GM23338 (cell line): ENCODE measurements at regions not wholly inside any gene's neighbourhood (a gene's known extent, or its start where the extent isn't known, plus 50 kb on each side); places are given as distances from the start of the nearest gene placed in this dataset.

Experiments used
- CREB1 ChIP-seq: fragments of 250-450 bp; sonication (Bioruptor Pico); IDR thresholded peaks from 2 replicates; pipeline ENCODE4 v1.5.0; 2020; ENCODE audit warnings: low read depth, mild to moderate bottlenecking, moderate library complexity
- CTCF ChIP-seq, 2 experiments: fragments of 200-600 bp in 1 of 2; sonication (generic) in 1 of 2; conservative IDR thresholded peaks; 2 replicates each; pipeline versions ENCODE4 v1.5.1 to v1.6.1; 2016 to 2017; ENCODE audit warnings: antibody characterized with exemption in 2 of 2, low read depth in 2 of 2, mild to moderate bottlenecking in 2 of 2, moderate library complexity in 1 of 2
- EZH2 ChIP-seq: fragments of 200-600 bp; sonication (generic); IDR thresholded peaks from one replicate; pipeline ENCODE4 v1.8.0; 2017; ENCODE audit warnings: antibody characterized with exemption, mild to moderate bottlenecking, low read depth; ENCODE audit not compliant: unreplicated experiment
- EZH2phosphoT487 ChIP-seq: fragments of 200-600 bp; sonication (generic); IDR thresholded peaks from one replicate; pipeline ENCODE4 v1.8.1; 2018; ENCODE audit warnings: antibody characterized with exemption; ENCODE audit not compliant: unreplicated experiment
- JUNB ChIP-seq: IDR thresholded peaks from one replicate; pipeline ENCODE4 v1.6.1; 2016; ENCODE audit warnings: antibody characterized with exemption; ENCODE audit not compliant: unreplicated experiment
- NANOG ChIP-seq: IDR thresholded peaks from 2 replicates; pipeline ENCODE4 v1.6.1; 2016; ENCODE audit warnings: antibody characterized with exemption, borderline replicate concordance
- POLR2AphosphoS5 ChIP-seq: IDR thresholded peaks from 2 replicates; pipeline ENCODE4 v1.6.1; 2016; ENCODE audit warnings: antibody characterized with exemption, low read depth
- REST ChIP-seq: IDR thresholded peaks from one replicate; pipeline ENCODE4 v1.6.1; 2018; ENCODE audit warnings: antibody characterized with exemption; ENCODE audit not compliant: unreplicated experiment
- STAT1 ChIP-seq: IDR thresholded peaks from one replicate; pipeline ENCODE4 v1.6.1; 2016; ENCODE audit warnings: antibody characterized with exemption; ENCODE audit not compliant: unreplicated experiment
- ZNF114 ChIP-seq: fragments of 250-450 bp; sonication (Bioruptor Pico); IDR thresholded peaks from 2 replicates; pipeline ENCODE4 v1.5.0; 2020; ENCODE audit warnings: mild to moderate bottlenecking, moderate library complexity
- TF ChIP-seq, protein P1 (sequence below): IDR thresholded peaks from 2 replicates; pipeline ENCODE4 v1.6.1; 2016; ENCODE audit warnings: antibody characterized with exemption
- TF ChIP-seq, protein P2 (sequence below): fragments of 250-450 bp; sonication (Bioruptor Pico); IDR thresholded peaks from 2 replicates; pipeline ENCODE4 v1.5.0; 2020; ENCODE audit warnings: mild to moderate bottlenecking, moderate library complexity

DNA sequence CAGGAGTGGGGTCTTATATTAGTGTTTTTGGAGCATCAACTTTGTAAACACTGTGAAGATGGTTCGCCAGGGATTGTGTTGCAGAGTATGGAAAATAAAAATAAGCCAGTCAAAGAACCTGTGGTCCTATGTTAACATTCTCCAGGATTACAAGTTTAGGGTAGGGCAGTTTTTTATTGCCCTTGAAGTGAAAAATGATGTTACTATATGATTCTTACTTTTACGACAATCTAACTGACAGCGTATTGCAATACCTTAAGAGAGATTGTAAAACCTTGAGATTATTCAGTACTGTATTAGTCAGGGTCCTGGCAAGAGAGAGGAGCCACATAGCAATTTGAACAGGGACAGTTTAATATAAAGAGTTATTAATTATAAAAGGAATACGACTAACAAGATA, 144.7 kb upstream of the ZNF608 start:
- TF ChIP-seq ZNF114 (CRISPR knock-in tag), result no peak
- no peak for TF ChIP-seq CTCF (conservative IDR thresholded peaks at IDR 0.05; ENCODE audit: low read depth in 2 of 2)
- no peak for TF ChIP-seq POLR2AphosphoS5
- TF ChIP-seq EZH2phosphoT487, result no peak
- no peak for TF ChIP-seq EZH2
- TF ChIP-seq, protein P1, sequence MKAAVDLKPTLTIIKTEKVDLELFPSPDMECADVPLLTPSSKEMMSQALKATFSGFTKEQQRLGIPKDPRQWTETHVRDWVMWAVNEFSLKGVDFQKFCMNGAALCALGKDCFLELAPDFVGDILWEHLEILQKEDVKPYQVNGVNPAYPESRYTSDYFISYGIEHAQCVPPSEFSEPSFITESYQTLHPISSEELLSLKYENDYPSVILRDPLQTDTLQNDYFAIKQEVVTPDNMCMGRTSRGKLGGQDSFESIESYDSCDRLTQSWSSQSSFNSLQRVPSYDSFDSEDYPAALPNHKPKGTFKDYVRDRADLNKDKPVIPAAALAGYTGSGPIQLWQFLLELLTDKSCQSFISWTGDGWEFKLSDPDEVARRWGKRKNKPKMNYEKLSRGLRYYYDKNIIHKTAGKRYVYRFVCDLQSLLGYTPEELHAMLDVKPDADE, result no peak
- TF ChIP-seq, protein P2, sequence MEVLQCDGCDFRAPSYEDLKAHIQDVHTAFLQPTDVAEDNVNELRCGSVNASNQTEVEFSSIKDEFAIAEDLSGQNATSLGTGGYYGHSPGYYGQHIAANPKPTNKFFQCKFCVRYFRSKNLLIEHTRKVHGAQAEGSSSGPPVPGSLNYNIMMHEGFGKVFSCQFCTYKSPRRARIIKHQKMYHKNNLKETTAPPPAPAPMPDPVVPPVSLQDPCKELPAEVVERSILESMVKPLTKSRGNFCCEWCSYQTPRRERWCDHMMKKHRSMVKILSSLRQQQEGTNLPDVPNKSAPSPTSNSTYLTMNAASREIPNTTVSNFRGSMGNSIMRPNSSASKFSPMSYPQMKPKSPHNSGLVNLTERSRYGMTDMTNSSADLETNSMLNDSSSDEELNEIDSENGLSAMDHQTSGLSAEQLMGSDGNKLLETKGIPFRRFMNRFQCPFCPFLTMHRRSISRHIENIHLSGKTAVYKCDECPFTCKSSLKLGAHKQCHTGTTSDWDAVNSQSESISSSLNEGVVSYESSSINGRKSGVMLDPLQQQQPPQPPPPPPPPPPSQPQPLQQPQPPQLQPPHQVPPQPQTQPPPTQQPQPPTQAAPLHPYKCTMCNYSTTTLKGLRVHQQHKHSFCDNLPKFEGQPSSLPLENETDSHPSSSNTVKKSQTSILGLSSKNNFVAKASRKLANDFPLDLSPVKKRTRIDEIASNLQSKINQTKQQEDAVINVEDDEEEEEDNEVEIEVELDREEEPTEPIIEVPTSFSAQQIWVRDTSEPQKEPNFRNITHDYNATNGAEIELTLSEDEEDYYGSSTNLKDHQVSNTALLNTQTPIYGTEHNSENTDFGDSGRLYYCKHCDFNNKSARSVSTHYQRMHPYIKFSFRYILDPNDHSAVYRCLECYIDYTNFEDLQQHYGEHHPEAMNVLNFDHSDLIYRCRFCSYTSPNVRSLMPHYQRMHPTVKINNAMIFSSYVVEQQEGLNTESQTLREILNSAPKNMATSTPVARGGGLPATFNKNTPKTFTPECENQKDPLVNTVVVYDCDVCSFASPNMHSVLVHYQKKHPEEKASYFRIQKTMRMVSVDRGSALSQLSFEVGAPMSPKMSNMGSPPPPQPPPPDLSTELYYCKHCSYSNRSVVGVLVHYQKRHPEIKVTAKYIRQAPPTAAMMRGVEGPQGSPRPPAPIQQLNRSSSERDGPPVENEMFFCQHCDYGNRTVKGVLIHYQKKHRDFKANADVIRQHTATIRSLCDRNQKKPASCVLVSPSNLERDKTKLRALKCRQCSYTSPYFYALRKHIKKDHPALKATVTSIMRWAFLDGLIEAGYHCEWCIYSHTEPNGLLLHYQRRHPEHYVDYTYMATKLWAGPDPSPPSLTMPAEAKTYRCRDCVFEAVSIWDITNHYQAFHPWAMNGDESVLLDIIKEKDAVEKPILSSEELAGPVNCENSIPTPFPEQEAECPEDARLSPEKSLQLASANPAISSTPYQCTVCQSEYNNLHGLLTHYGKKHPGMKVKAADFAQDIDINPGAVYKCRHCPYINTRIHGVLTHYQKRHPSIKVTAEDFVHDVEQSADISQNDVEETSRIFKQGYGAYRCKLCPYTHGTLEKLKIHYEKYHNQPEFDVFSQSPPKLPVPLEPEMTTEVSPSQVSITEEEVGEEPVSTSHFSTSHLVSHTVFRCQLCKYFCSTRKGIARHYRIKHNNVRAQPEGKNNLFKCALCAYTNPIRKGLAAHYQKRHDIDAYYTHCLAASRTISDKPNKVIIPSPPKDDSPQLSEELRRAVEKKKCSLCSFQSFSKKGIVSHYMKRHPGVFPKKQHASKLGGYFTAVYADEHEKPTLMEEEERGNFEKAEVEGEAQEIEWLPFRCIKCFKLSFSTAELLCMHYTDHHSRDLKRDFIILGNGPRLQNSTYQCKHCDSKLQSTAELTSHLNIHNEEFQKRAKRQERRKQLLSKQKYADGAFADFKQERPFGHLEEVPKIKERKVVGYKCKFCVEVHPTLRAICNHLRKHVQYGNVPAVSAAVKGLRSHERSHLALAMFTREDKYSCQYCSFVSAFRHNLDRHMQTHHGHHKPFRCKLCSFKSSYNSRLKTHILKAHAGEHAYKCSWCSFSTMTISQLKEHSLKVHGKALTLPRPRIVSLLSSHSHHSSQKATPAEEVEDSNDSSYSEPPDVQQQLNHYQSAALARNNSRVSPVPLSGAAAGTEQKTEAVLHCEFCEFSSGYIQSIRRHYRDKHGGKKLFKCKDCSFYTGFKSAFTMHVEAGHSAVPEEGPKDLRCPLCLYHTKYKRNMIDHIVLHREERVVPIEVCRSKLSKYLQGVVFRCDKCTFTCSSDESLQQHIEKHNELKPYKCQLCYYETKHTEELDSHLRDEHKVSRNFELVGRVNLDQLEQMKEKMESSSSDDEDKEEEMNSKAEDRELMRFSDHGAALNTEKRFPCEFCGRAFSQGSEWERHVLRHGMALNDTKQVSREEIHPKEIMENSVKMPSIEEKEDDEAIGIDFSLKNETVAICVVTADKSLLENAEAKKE (CRISPR knock-in tag), result no peak
- no peak for TF ChIP-seq STAT1
- TF ChIP-seq CREB1, result no peak
- TF ChIP-seq NANOG, result no peak
- no peak for TF ChIP-seq REST
- no peak for TF ChIP-seq JUNB
